ENCODE measurements at regions not wholly inside any gene's neighbourhood (a gene's known extent, or its start where the extent isn't known, plus 50 kb on each side); places are given as distances from the start of the nearest gene placed in this dataset.

- Histone ChIP-seq H3K27me3 (ENCODE audit: control insufficient read depth in 4 of 4, insufficient read depth in 4 of 4, low read length in 3 of 4) (no peaks in the 10 kb centered on the region), H3K9me3 (ENCODE audit: control insufficient read depth in 4 of 4, low read length in 3 of 4) (no peaks in the 10 kb centered on the region), H3K4me1 (ENCODE audit: control insufficient read depth in 4 of 4, insufficient read depth in 4 of 4, low read length in 3 of 4) (no peaks in the 10 kb centered on the region), H3K9ac (ENCODE audit: low read depth in 1 of 2, low read length in 2 of 2) (no peak overlapping the region), H3K4me3 (ENCODE audit: low read depth in 1 of 3, low read length in 3 of 3) (no peak overlapping the region), H3K36me3 (ENCODE audit: control insufficient read depth in 4 of 4, insufficient read depth in 3 of 4, low read depth in 1 of 4, low read length in 3 of 4) (no peaks in the 10 kb centered on the region), H3K27ac (ENCODE audit: low read depth in 1 of 2, low read length in 2 of 2) (no peak overlapping the region)
- TF ChIP-seq ZBTB33 (IDR thresholded peaks at IDR 0.05) (no peak), YY1 (IDR thresholded peaks at IDR 0.05) (no peak), CTCF (IDR thresholded peaks at IDR 0.05; ENCODE audit: low read depth, low read length, missing input control) (no peak), SP1 (IDR thresholded peaks at IDR 0.05) (no peak), EGR1 (IDR thresholded peaks at IDR 0.05; ENCODE audit: low read depth in 2 of 2) (no peak), MAX (IDR thresholded peaks at IDR 0.05) (no peak), GABPA (IDR thresholded peaks at IDR 0.05 in 1 of 2, conservative IDR thresholded peaks at IDR 0.05 in 1 of 2) (no peak), FOXA2 (IDR thresholded peaks at IDR 0.05) (no peak), TAF1 (conservative IDR thresholded peaks at IDR 0.05) (no peak), JUND (IDR thresholded peaks at IDR 0.05) (no peak), NR2F2 (IDR thresholded peaks at IDR 0.05) (no peak), REST (IDR thresholded peaks at IDR 0.05) (no peak), HNF4A (conservative IDR thresholded peaks at IDR 0.05) (no peak), HNF4G (IDR thresholded peaks at IDR 0.05) (no peak), RXRA (IDR thresholded peaks at IDR 0.05) (no peak), ATF3 (IDR thresholded peaks at IDR 0.05) (no peak), FOXA1 (IDR thresholded peaks at IDR 0.05) (no peak), RAD21 (IDR thresholded peaks at IDR 0.05) (no peak)
- WGBS, result 81% methylated on average over 12 of the region's 12 CpGs
- no peak for DNase-seq (ENCODE audit: low spot score)
Observed at GRCh38 chr2:129008881-129009554, 690.4 kb upstream of the HS6ST1 start.

All from liver (tissue), 8 donors.